OCI-M2 (cell line): ENCODE measurements at regions not wholly inside any gene's neighbourhood (a gene's known extent, or its start where the extent isn't known, plus 50 kb on each side); places are given as distances from the start of the nearest gene placed in this dataset.
"Not testable (repeated sequence)": the region's sequence is repeated elsewhere in the genome, so short reads cannot be mapped to it uniquely, and the experiment has no call there.

Experiments
- DNase-seq: peaks from one replicate; lab custom pipeline; 2025; ENCODE audit not compliant: unreplicated experiment; lab: John Stamatoyannopoulos, UW

DNA sequence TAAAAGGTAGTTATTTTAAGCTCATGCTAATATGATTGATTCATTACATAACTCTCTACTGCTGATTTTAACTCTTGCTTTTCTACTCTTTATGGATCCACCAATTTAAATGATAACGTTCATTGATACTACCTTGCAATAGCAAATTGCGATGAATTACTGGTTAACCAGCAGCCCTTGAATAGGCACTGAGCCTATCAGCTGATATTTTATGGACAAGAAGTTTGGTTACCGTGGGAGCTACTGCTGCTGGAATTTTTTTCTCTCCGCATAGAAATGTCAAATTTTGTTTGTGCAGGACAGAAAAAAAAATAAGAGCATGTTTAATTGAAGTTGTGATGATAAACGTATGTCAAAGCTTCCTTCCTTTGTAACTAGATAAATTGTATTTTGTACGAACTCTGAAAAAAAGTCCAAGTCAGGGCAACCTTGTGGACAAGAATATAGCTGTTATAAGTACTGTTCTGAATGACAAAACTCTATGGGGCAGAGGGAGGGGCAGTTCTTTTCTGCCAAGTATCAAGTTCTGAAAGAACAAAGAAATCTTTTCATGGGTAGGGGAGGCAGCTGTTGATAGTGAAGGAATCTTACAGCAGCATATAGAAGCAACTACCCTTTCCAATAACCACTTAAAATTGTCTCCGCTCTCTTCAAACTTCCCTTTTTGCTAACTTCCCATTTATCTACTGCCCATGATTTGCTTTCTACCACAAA, 434.9 kb upstream of the PABPC4L start:
- DNase-seq, result no peak

DNA sequence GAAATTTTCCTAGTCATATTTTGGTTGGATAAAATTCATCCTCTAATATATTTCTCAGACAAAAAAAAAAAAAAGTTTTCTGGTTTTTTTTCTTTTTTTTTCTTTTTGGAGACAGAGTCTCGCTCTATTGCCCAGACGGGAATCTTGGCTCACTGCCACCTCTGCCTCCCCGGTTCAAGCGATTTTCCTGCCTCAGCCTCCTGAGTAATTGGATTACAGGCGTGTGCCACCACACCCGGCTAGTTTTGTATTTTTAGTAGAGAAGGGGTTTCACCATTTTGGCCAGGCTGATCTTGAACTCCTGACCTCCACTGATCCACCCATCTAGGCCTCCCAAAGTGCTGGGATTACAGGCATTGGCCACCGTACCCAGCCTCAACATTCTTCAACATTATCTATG, 432.7 kb upstream of the PABPC4L start:
- no peak for DNase-seq

DNA sequence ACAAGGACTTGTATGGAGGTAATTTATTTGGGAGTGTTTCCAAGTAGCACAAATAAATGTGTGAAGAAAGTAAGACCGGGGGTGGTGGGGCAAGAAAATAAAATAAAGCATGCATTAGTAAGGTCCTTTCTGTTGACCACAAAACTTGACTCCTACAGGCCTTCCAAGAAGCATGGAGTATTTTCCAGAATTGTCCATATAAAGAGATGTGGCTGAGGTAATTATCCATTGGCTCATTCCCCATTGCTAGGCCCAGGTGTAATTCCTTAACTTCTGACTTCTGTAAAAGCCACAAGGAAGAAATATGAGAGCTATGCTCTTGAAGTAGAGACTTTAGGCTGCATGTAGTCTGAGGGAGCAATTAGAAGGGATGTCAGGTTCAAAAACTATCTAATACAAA, 430.5 kb upstream of the PABPC4L start:
- no peak for DNase-seq

DNA sequence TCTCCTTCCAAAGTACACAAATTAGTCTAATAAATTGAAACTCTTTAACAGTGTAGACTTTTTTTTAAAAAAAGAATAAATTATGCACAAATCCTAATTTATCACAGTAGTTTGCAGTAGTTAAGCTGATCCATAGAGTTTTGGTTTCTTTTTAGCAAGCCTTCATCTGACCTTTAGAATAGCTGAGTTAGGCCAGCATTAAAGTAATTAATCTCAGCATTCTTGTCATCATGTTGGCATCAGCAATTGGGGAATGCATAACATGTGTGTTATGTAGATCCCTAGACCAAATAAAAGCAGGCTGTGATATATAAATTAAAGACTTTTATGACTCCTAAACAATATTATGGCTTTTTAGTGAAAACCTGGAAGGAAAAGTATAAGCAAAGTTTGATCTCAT, 426.5 kb upstream of the PABPC4L start:
- no peak for DNase-seq

DNA sequence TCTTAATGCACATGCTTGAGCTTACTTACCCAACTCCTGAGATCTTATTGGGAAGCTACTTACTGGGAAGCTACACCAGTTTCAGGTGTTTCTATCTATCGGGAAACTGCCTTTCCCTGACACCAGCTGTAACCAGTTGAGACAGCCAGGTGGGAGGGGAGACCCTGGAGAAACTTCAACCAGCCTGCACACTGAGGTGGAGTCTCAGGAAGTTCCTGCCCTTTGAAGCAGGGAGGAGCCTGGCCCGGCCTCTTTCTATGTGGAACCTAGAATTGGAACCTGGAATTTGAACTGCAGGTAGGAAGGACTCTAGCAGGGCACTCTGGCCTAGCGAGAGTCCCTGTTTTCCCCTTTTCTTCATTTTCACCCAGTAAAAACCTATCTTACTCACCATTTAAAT, 425.8 kb upstream of the PABPC4L start:
- DNase-seq, result no peak

DNA sequence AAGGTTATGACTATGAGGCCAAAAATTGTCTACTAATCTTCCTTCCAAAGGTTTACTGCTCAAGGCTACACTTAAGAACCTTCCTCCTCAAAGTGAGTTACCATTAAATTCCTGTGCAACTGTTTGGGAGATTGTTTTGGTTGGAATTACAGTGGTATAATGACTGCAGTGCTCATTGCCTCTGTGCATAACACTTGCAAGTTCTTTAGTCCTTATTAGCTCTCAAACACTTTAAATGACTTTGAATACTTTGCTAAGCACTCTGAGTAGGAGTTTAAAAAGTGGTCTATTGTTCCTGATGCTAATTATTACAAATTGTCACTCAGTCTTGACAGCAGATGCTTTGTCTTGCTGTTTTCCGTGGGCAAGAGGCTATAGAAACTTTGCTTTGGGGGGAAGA, 422.8 kb upstream of the PABPC4L start:
- no peak for DNase-seq

DNA sequence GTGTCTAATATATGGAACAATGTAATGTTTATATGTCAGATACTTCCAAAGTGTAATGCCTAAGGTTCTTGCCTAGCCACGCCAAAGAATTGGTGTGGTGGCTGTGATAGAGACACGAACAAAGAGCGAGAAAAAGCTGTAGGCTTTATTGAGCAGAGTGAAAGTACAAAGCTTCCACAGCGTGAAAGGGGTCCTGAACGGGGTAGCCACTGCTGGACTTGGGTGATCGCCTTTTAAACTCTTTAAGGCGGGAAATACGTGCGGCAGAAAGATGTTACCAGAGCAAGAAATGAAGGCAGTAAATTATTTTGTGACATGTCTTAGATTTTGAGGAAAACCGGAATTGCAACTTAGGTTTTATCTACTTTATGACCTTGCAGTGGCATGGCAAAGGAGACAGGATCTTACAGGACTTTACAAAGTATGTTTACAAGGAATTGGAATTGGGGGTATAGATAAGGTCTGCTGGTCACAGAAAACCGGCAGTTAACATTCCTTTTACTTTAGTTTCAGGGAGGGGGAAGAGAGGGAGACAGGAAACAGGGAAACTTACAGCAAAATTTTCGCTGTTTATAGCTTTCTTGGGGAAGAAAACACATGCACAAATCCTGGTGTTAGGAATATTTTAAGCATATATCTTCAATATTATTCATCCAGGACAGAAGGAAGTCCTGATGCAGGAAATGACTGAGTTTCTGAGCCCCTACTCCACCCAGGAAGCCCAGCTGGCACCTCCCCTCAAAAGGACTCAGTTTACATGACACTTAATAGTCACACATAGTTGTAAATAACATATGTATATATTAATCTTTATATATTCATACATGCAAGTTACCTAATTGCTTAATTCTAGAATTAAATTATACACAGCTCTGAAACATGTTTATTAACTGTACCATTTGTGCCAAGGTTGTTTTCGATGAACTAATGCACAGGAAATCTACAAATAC, 421.3 kb upstream of the PABPC4L start:
- not testable (repeated sequence) for DNase-seq

DNA sequence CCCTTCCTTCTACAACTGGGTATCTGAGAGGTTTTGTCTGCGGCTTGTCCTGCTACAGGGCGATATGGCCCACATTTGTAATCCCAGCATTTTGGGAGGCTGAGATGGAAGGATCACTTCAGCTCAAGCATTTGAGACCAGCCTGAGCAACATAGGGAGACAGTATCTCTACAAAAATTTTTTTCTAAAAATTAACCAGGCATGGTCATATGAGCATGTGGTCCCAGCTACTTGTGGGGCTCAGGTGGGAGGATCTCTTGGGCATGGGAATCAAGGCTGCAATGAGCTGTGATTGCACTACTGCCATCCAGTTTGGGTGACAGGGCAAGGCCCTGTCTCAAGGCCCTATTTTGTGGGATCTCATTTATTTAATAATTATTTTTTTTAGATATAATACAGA, 420.6 kb upstream of the PABPC4L start:
- DNase-seq, result no peak

DNA sequence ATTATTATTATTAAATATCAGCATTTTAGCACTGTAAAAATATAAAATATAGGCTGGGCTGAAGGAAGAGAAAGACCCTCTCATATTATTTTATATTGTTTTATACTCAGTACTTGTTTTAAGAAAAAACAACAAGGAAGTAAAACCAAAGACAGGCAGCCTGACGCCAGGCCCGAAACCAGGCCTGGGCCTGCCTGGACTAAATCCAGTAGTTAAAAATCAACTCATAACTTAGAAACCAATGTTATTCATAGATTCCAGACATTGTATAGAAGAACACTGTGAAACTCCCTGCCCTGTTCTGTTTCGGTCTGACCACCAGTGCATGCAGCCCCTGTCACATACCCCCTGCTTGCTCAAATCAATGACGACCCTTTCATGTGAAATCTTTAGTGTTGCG, 420.1 kb upstream of the PABPC4L start:
- not testable (repeated sequence) for DNase-seq

DNA sequence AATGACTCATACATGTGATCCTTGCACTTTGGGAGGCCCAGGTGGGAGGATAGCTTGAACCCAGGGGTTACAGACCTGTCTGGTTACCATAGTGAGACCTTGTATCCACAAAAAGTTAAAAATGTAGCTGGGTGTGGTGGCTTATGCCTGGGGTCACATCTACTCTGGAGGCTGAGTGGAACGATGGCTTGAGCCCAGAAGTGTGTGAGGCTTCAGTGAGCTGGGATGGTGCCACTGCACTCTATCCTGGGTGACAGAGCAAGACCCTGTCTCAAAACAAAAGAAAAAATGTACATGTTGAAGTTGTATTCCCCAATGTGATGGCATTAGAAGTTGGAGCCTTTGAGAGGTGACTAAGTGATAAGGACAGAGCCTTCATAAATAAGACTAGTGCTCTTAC, 409.4 kb upstream of the PABPC4L start:
- DNase-seq, result no peak

DNA sequence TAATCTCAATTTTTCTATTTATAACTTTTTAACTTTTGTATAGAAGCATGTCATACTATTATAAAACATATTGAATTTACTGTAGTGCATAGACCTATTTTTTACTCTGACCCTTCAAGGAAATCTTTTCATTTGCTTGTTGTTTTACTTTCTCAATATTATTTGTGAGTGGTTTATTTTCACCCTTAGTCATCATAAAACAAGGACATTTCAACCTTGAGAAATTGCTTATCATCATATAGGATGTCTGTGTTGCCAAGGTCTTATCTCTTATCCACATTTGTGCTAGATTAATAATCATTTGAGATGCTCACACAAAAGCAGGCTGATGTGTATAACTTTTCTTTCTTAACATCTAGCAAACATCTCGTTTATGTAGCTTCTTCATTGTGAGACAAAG, 408.6 kb upstream of the PABPC4L start:
- no peak for DNase-seq

DNA sequence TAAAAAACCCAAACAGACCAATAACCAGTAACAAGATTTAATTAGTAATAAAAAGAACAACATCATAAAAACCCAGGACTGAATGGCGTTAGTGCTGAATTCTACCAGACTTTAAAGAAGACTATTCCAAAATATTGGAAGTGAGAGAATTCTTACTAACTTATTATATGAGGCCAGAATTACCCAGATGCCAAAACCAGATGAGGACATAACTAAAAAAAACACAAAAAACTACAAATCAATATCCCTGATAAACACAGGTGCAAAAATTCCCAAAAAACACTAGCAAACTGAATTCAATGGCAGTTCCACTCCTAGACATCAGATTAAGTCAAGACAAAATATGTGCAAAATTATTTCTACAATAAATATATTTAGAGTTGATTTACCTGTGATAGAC, 400.1 kb upstream of the PABPC4L start:
- DNase-seq, result no peak

DNA sequence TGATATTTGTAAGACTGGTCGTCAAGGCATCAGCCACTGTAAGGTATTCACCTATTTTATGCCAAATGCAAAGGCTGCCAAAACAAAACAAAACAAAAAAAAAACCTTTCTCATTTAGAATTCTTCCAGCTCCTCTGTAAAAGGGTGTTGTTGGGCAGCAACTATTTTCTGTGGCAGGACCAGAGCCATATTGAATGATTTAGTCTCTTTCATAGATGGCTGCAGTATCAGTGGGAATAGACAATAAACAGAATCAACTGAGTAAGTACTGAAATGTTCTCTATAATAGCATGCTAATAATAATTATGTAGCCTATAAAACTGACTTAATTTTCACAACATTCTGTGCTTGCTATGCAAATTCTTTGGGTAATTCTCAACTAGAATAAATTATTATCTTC, 389.7 kb upstream of the PABPC4L start:
- no peak for DNase-seq

DNA sequence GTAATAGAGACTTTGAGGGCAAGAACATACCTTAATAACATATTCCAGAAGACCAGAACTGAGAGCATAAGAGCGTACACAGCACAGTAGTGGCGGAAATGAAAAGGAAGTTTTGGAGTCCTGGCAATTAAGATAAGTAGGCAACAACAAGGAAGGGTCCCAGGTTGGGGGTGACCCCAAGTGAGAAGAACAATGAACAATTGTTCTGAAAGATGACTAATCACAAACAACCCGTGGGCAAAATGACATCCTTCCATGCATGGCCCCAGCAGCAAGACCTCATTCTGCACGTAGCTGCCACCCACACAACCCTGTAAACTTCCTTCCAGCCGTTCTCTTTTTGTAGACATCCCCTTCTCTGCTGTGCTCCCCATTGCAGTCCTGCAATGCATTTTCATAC, 384.4 kb upstream of the PABPC4L start:
- DNase-seq, result peak; percentile 21

DNA sequence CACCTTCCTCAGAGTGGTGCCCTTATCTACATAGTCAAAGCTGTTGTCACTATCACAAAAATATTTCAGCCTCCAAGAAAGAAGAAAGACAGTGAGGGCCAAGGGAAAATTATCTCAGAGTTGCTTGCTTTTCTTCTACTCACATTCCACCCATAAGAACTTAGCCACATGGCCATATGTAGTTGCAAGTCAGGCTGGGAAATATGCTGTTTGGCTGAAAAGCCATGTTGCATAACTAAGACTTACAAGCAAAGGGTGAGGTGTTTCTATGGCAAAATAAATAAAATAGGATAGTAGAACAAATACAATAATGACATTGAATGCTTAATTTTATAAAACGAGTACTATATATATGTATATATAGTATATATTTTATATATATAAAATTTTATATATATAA, 365.9 kb upstream of the PABPC4L start:
- no peak for DNase-seq

DNA sequence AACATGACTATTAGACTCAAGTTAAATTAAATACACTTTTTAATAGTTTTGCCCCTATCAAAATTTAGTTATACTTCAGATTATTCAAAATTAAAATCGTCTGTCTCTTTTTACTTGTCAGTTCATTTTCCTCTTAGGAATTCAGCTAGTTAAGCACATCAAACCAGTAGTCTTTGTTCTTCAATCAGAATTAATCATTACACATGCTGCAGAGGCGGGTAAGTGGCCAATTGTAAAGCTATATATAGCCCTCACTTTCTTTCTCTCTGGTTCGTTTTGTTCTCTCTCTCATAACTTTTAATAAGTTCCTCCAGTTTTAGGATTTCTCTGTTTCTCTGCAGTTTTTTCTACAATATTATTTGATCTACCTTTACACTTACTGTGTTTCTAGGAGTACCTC, 359.1 kb upstream of the PABPC4L start:
- DNase-seq, result no peak

DNA sequence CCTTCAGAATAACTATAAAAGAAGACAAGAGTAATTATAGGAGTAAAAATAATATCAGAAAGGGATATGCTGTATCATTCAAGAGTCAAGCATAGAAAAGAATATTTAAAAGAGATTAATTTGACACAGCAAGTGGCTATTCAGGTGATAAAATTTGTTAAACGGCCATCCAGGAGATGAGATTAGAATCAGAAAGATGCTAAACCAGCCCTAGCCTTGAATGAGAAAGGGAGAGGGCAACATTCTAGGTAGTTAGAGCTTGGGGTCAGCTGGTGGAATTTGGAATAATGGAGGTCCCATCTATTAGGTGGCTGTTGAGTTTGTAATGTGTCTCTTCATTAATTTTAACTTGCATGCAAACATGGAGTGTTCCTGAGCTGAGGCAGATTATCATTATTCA, 350.5 kb upstream of the PABPC4L start:
- DNase-seq, result no peak

DNA sequence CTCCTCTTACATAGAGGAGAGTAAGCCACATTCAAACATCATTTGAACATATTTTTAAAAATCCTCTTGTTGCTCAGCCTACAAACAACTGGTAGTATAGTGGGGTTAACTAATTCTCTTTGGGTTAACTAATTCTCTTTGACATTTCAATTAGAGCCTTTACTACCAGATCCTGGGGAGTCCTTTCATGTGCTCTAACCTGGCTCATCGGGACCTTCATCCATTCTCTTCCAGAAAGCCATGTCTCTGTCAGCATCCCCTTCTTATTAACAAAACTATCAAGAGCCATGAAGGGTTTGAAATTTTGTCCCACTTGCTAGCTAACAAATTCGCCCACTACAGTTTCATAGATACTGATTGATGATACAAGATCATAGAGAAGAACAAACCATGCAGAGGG, 349.8 kb upstream of the PABPC4L start:
- DNase-seq, result no peak

DNA sequence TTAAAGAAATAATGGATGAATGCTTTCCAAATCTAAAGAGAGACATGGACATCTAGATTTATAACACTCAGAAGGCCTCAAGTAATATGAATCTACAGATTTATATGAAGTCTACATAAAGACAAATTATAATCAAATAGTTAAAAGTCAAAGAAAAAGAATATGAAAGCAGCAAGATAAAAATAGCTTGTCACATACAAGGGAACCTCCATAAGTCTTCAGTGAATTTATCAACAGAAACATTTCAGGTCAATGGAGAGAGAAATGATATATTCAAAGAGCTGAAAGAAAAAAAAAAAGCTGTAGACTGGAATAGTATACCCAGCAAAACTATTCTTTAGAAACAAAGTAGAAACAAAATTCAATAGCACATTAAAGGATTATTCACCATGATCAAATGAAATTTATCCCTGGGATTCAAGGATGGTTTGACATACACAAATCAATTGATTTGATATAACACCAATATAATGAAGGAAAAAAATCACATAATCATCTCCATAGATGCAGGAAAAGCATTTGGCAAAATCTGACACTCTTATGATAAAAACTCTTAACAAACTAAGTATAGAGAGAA, 346.6 kb upstream of the PABPC4L start:
- DNase-seq, result no peak

DNA sequence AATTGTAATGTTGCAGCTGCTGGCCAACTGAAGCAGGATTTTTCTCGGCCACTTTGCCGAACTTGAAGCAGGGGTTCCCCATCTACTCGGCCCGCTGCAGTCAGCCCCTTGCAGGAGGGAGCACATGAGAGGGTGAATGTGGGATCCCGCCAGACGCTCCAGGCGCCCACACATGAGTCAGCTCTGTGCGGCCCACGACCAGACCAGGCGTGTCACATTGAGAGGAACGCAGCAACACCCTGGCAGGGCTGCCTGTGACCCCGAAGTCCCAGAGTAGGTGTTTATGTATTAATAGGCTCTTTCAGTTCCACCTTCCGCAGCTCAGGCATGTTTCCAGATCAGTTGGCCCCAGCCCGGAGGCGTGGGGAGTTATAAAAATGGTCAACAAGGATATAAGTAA, 344.7 kb upstream of the PABPC4L start:
- DNase-seq, result no peak

DNA sequence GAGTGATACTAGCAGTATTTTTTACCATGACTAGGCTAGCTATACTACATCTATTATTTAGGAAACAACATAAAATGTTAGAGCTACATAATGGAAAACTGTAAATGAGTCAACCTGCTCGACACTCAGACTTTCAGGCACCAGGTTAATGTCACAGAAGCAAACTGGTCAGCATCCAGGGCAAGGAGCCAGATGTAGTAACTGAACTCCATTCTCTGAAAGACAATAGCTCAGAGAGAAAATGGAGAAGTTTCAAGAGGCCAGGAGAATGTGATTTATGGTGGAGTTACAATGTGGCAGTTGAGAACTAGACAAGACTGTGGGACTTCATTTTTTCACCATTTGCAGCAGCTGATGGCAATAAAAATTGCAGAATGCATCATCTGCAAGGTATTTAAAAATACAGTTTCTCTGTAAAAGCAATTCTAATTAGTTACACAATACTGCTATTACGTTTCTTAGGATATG, 342.7 kb upstream of the PABPC4L start:
- no peak for DNase-seq

DNA sequence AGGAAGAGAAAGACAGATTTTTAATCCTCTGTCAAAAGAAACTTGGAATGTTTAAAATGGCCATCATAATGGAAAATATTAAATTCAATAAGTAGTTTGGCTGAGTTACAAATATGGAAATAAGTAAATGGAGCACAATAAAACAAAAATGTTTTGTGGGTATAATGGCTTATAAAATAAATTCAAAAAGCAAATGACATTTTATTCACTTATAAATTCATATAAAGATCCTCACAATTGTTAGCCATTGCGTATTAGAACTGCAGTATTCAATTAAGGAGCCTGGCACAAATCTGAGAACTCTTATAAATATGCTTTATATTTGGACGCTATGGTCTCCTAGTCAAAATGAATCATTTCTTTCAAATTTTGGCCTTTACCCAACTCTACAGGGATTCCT, 339.0 kb upstream of the PABPC4L start:
- no peak for DNase-seq
